Stimulated activated naive CD4-positive, alpha-beta T cell treated with Interleukin-2 at 50 U/mL for 16 hours (primary cell): ENCODE measurements at regions not wholly inside any gene's neighbourhood (a gene's known extent, or its start where the extent isn't known, plus 50 kb on each side); places are given as distances from the start of the nearest gene placed in this dataset.
"Not testable (repeated sequence)": the region's sequence is repeated elsewhere in the genome, so short reads cannot be mapped to it uniquely, and the experiment has no call there.

Experiments used
- DNase-seq: peaks from one replicate; lab custom pipeline; 2025; lab: John Stamatoyannopoulos, UW

- no peak for DNase-seq
Observed at GRCh38 chr3:18538463-18539230, 113.5 kb upstream of the SATB1 start.

DNA sequence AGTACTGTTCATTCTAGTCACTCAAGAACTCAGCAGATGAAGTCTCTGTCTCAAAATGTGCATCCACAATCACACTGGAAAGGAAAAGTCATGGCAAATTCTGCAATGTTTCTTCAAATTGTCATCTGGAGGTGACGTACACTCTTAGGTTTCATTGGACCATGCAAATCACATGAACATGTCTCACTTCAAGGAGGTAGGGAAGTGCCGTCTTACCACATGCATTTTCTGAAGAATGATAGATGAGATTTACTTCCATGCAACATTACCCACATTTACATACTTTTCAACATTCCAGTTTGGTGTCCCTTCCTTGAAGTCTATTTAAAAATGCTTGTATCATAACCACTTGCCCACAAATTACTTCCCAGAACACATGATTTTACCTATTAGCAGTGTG lies 107.9 kb upstream of the SATB1 start:
- DNase-seq = no peak

DNA sequence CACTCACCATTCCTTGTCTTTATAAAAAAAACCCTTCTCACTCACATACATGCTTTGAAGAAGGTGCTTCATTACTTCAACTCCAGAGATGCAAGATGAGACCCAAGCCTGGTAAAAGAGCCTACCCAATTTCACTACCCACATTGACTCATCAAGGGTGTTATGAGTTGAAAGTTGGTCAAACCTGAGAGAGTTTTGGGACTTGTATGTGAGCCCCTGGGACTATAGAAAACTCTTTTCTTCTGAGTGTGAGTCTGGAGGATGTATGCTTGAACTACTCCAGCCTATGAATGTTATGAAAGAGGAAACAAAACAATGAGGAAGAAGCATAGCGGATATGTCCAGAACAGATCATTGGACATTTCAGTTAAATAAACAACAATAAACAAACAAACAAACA lies 106.5 kb upstream of the SATB1 start:
- no peak for DNase-seq

GRCh38 chr3:18529631-18530030 lies 104.5 kb upstream of the SATB1 start:
- no peak for DNase-seq

GRCh38 chr3:18527691-18528090 lies 102.6 kb upstream of the SATB1 start:
- DNase-seq = no peak

DNA sequence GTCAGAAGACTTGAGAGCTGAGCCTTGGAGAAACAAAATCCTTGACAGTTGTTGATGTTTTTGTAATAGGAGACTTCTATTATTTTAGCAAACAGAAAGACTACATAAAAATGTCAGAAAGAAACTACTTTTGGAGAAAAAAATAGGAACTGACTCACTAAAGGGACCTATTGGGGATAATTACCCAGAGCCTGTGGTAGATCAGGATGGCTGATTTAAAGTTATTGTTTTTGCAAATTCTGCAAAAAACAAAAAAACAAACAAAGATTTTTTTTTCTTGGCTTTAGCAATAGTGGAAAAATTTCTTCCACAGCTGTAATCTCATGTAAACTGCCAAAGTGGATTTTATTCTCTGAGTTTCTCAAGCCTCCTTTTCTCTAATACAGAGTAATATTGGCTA lies 101.5 kb upstream of the SATB1 start:
- no peak for DNase-seq

- not testable (repeated sequence) for DNase-seq
Observed at GRCh38 chr3:18516170-18516569, 91.0 kb upstream of the SATB1 start.

DNA sequence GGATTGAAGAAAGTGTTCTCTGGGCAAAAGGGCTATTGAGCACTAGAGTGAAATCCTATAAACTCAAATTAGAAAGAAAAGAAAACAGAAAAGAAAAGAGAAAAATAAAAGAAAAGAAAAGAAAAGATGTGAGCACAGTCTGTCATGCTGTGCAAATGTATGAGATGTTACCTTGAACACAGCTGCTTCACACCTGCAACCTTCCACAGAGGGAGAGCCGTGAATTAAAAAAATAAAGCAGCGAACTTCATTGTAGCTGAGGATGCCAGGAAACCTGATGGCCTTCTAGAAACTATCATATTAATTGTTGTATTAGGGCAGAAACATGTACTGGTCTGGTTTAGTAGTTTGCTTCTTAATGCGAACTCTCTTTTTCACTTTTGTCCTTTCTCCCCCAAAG lies 88.0 kb upstream of the SATB1 start:
- DNase-seq = no peak

DNA sequence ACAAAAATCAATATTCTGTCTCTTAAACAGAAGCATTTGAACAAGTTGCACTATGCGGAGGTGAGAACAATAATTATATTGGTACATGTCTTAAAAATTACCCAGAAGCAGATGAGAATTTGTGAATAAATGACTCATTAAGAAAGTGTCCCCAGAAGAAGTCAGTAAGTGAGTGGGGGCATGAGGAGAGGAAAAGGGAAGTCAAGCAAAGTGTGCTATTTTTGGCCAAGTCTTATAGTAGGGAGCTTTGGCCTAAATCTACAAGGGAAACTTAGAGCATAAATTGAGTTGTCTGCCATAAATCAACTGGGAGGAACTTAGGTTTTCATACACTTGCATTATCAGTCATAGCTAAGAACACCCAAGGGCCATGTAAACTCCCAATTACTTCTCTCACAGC lies 86.9 kb upstream of the SATB1 start:
- no peak for DNase-seq

- no peak for DNase-seq
Observed at GRCh38 chr3:18510947-18511346, 85.8 kb upstream of the SATB1 start.

DNA sequence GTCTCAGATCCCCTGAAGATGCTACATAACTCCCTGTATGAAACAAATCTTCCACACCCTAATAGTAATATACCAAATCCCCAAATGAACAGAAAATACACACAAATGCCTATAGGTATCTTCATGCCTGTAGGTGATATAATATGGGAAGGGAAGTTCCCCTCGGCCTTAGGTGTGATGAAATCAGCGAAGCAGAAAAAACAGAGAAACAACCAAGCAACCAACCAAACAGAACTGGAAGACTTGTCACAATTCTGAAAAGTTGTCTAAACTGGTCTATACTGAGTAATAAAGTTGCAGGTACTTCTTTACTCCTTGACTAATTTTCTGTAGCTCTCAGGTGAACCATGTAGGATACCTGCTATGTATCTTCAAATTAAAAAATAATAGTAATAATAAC lies 82.2 kb upstream of the SATB1 start:
- DNase-seq = no peak

- no peak for DNase-seq
Observed at GRCh38 chr3:18505056-18505455, 79.9 kb upstream of the SATB1 start.

DNA sequence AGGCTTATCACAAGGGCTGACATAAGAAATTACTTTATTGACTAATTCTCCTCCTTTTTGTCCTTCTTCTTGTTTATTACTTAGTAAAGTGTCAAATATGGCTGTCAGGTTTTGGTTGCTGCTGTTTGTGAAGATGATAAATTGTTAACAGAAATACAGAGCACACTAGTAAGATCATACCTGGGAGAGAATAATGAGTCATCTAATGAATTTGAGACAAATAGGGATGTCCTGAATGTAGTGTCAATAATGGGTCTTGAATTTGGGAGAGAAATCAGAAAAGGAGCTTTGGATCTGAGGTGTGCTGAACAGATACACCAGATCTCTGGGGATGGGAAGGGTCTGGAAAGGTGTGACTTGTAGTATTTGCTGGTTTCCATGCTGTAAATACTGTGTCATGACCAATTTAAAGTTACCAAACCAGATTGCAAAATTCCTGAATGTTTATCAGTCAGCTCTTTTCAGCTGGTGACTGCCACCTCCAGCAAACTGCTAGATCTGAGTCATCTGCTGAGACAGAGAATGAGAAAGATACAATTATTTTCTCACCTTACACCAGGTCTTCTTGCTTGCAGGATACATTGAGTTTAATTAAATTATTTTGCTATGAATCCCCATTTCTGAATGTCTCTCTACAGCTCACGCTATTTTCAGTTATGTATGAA lies 76.7 kb upstream of the SATB1 start:
- no peak for DNase-seq

DNA sequence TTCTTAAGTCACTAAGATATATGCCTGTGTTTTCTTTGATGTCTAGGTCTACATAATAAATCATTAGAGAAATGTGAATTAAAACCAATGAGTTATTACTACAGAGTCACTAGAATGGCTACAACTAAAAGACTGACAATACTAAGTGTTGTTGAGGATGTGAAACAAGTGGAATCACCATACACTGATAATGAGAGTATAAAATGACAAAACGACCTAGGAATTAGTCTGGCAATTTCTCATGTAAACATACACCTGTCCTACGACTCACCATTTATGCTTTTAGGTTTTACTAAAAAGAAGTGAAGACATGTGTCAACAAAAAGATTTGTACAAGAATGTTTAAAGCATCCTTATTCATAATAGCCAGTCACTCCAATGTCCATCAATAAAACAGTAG lies 75.2 kb upstream of the SATB1 start:
- DNase-seq = no peak

DNA sequence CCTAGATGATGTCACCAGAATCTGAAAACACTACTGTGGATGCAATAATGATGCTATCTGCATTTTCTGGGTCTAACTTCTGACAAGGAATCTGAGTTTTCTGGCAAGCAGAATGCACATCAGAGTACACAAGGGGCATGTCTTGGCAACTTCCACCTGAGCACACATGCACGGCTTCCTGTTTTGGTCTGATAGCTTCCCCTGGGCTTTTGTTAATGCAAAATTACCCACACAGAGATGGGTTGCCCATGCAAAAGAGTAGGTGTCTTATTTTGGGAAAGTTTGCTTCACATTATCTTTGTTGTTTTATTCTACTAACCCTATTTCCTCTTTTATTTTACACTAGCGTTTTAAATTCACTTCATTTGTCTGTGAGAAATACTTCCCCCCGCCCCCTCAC lies 74.2 kb upstream of the SATB1 start:
- DNase-seq = no peak

GRCh38 chr3:18494251-18494650 lies 69.1 kb upstream of the SATB1 start:
- no peak for DNase-seq

GRCh38 chr3:18489939-18490338 lies 64.8 kb upstream of the SATB1 start:
- no peak for DNase-seq

- DNase-seq = no peak
Observed at GRCh38 chr3:18483226-18483625, 58.1 kb upstream of the SATB1 start.

GRCh38 chr3:18481946-18482548 lies 56.9 kb upstream of the SATB1 start:
- DNase-seq = no peak

- DNase-seq = no peak
Observed at GRCh38 chr3:18477620-18478019, 52.5 kb upstream of the SATB1 start.
